ENCODE measurements at regions not wholly inside any gene's neighbourhood (a gene's known extent, or its start where the extent isn't known, plus 50 kb on each side); places are given as distances from the start of the nearest gene placed in this dataset.

- H4K20me1 ChIP-seq (ENCODE audit: insufficient read depth): no peaks in the 10 kb centered on the region
Measured at GRCh38 chr3:96072226-96072625, 742.2 kb upstream of the EPHA6 start.

More at GRCh38 chr3:96072226-96072625, 742.2 kb upstream of the EPHA6 start:
- ChIA-PET CTCF (no interaction called here), POLR2A (no interaction called here), RAD21 (ENCODE audit: low non-redundant PET in 1 of 2, low total read pairs in 2 of 2, uncharacterized antibody in 2 of 2, unreplicated experiment in 2 of 2) (no interaction called here)
- DNase-seq (ENCODE audit: low read depth, low spot score) (no peak), ATAC-seq (no peak)
- no peaks in the 10 kb centered on the region for H3K9me2 ChIP-seq (ENCODE audit: insufficient read depth)
- intact Hi-C loops (cut with micrococcal nuclease): no loop called here
- H3K9me3 ChIP-seq (ENCODE audit: control insufficient read depth in 1 of 2, insufficient read depth in 1 of 2, low read depth in 1 of 2, low read length in 2 of 2): peaks cover 9 to 20% of the 10 kb centered on the region in 2 experiments; a peak in 2 of 4 replicates
- BruUV-seq (replicated peaks): no TSS peak
- no peak overlapping the region for H3K27ac ChIP-seq (ENCODE audit: low read depth, low read length)
- H3K4me1 ChIP-seq (ENCODE audit: control insufficient read depth in 1 of 2, insufficient read depth in 2 of 2, low read length in 2 of 2): no peaks in the 10 kb centered on the region
- H3K9ac ChIP-seq (ENCODE audit: low read length): no peak overlapping the region
- no peak overlapping the region for H3K4me2 ChIP-seq (ENCODE audit: low read length)
- no peaks in the 10 kb centered on the region for H3K36me3 ChIP-seq (ENCODE audit: control insufficient read depth in 1 of 2, insufficient read depth in 2 of 2, low read length in 2 of 2)
- no peak overlapping the region for H2AFZ ChIP-seq (ENCODE audit: low read depth, low read length, poor library complexity, severe bottlenecking)
- H3K4me3 ChIP-seq (replicated peaks in 1 of 2; ENCODE audit: low read depth in 1 of 2, low read length in 2 of 2): no peak overlapping the region
- no peaks in the 10 kb centered on the region for H3K79me2 ChIP-seq (ENCODE audit: insufficient read depth, low read length)
- TF ChIP-seq SRF (IDR thresholded peaks at IDR 0.05; ENCODE audit: low read depth) (no peak), ZFX (IDR thresholded peaks at IDR 0.05) (no peak), CTCF (IDR thresholded peaks at IDR 0.05 in 2 of 3, conservative IDR thresholded peaks at IDR 0.05 in 1 of 3; ENCODE audit: borderline replicate concordance in 1 of 3, insufficient read depth in 1 of 3, low read depth in 2 of 3, low read length in 2 of 3) (no peak), TCF7L2 (IDR thresholded peaks at IDR 0.05; ENCODE audit: borderline replicate concordance, extremely low read depth, insufficient read depth, insufficient read length) (no peak), POLR2AphosphoS5 (IDR thresholded peaks at IDR 0.05; ENCODE audit: low read depth, low read length) (no peak), JUND (IDR thresholded peaks at IDR 0.05) (no peak), CEBPB (IDR thresholded peaks at IDR 0.05; ENCODE audit: low read depth) (no peak), CBX3 (IDR thresholded peaks at IDR 0.05; ENCODE audit: low read depth) (no peak), REST (IDR thresholded peaks at IDR 0.05; ENCODE audit: low read depth) (no peak), SP1 (IDR thresholded peaks at IDR 0.05; ENCODE audit: low read depth) (no peak), EZH2 (IDR thresholded peaks at IDR 0.05) (no peak), EZH2phosphoT487 (IDR thresholded peaks at IDR 0.05; ENCODE audit: borderline replicate concordance) (no peak), ZNF274 (IDR thresholded peaks at IDR 0.05; ENCODE audit: low read depth, low read length) (no peak), YY1 (IDR thresholded peaks at IDR 0.05; ENCODE audit: extremely low read depth, insufficient replicate concordance, low read depth, low read length) (no peak)
- no peaks in the 10 kb centered on the region for H3K27me3 ChIP-seq (ENCODE audit: insufficient read depth, low read length)
